ENCODE measurements at regions not wholly inside any gene's neighbourhood (a gene's known extent, or its start where the extent isn't known, plus 50 kb on each side); places are given as distances from the start of the nearest gene placed in this dataset.

- peak; percentile 93 for DNase-seq
Measured at GRCh38 chr5:86880785-86881492, 263.2 kb downstream of the COX7C start.

DNA sequence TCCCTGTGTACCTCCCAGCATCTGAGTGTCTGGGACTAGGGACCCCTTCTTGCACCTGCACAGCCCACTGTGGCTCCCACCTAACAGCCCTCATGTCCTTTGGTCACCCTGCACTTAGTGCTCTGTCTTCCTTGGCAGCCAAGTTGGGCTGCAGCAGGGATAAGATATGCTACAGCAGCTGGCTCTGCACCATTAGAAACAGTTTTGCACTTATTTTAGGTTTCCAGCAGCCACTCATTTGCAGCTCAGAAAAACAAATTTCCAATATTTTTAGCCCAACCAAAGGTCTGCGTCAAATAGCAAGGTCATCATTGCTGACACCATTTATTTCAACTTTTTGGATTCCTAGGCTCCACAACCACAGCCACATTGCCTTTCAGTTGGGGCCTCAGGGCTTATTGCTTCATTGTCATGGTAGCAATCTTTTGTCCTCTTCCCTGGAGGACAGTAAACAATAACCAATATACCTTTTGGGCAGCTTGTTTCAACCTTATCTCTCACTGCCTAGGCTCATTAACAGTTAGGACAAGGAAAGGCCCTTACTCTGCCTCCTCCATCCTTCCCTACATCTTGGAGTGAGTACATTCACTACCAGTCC is 263.9 kb downstream of the COX7C start:
- no peak for DNase-seq

- DNase-seq: no peak
Measured at GRCh38 chr5:86884608-86885007, 266.9 kb downstream of the COX7C start.

- no peak for DNase-seq
Measured at GRCh38 chr5:86885011-86885410, 267.3 kb downstream of the COX7C start.

- no peak for DNase-seq
Measured at GRCh38 chr5:86885489-86886230, 267.9 kb downstream of the COX7C start.

DNA sequence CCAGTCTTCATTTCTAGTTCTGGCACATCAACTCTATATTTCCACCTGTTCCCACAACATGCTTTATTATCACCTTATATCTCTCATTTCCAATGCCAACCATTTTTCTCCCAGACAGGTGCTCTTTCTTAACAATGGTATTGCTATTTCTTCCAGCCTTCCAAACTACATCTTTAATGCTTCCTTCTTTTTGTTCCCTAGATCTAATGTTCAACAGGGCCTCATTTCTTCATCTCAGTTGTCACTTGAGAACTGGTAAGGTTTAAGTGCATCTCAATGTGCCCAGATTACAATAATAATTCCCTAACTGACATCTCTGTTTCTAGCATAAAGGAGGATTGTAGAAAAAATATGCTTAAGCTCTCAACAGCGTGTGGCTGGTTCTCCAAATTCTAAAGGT is 272.6 kb downstream of the COX7C start:
- DNase-seq: no peak

- DNase-seq: no peak
Measured at GRCh38 chr5:86894056-86894455, 276.3 kb downstream of the COX7C start.

- DNase-seq: no peak
Measured at GRCh38 chr5:86896916-86897315, 279.2 kb downstream of the COX7C start.

DNA sequence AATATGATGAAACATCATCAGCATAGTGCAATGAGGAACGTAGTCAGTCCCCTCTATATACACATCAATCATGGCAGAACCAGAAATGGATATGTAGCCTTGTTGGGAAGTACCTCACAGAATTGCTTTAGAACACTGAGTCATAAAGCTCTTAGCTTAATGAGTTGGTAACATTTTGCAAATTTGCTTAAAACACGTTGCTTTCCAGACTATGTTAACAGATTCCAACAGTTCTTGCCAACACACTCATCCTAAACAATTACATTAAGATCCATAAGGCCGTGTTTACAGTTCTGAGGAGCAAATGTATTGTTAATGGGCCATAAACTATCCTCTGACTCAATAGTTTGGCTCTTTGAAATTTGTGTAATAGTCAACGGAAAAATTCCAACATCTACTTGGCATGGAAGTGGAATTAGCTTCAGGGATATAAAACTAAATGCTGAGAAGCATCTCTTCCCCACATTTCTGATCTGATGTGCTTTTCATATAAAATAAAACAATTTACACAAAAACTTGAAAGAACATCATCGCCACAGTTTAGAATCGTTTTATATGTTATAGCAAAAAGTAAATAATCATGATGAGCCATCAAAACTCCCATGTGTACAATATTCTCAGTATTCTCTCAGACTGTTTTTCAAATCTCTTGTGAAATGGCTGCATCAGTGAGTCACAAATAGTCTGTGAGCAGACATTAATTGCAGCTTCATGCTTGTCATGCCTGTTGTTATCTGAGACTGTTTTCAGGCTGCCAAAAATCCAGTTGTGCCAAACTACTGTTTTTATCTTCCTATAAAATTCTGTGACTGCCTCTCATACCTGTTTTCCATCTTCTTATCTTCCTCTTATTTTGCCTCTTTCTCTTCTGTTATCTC is 291.9 kb downstream of the COX7C start:
- DNase-seq: no peak

DNA sequence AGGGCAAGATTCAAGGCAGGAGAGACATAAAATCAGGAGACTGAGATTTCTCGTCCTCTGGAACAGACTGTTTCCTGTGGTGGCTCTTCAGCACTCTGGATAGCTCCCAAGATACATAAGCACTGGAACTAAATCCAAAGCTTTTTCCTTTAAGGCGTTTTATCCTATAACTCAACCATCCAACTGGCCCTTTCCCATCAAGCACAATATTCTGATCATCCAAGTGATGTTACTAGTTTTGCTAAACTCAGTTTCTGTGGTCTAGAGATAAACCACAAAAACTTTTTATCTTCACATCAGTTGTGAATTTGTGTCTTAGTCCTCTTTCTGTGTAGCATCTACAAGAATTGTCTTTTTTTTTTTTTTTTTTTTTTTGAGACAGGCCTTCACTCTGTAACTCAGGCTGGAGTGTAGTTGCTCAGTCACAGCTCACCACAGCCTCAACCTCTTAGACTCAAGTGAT is 299.4 kb downstream of the COX7C start:
- DNase-seq: peak; percentile 27

DNA sequence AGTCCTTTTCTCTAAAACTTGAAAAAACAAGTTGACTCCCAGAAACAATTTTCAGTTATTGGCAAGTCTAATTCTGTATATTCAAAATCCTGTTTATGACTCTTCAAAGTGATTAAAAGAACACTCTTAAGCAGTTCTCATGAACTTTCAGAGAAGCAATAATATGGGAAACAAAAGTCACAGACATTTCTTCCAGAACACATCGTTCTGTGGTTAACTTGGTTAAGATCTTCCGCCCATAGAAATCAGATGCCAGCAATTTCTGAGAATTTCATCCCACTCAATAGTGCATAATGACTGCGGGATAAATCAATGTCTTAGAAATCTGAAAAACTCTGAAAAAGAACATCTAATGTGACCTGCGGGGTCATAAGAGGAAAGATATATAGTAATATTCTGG is 300.5 kb downstream of the COX7C start:
- no peak for DNase-seq

DNA sequence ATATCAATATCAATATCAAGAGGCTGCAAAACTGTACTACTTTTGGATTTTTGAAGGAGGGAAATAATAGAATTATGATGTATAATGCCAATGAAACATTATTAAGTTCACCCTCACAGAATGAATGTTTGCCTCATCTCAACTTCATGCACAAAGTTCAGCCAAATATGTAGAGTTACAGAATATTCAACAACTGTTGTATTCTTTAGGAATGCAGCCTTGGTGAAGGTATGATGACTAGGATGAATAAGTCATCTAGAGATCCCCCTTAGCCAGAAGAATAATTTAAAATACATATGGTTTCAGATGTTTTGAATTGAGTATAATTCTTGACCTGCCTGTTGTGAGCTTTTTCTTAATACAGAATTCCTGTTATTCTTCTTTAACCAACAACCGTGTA is 308.3 kb downstream of the COX7C start:
- no peak for DNase-seq

DNA sequence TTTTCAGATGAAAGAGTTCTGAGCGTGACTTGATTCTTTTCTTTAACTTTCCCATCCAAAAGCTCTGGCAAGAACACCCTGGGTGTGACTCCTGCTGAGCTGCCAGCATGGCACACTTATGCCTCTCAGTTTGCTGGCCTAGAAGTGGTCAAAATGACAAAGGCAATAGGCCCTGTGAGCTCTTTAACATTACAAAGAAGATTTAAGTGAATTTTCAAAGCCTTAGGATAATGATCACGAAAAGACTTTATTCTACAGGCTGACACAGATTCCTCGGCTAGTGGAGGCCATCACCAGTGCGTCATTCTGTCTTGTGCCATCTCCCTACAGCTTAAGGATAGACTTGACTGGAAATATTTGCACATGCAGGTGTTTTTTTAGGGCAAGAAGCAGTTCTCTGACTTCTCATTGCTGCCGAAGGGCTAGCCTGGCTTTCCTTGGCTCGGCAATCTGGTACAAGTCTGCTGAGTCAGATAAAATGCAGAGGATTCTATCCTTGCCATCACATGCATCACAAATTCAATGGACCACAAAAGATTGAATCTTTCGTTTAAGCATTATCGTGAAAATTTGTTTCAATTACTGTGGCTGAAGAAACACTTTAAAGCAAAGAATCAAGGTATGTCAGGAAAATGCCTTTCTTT is 311.5 kb downstream of the COX7C start:
- DNase-seq: no peak

GRCh38 chr5:86951761-86952160 is 315.9 kb upstream of the RASA1 start:
- DNase-seq: no peak

- DNase-seq: peak; percentile 44
Measured at GRCh38 chr5:86964889-86965288, 302.8 kb upstream of the RASA1 start.

DNA sequence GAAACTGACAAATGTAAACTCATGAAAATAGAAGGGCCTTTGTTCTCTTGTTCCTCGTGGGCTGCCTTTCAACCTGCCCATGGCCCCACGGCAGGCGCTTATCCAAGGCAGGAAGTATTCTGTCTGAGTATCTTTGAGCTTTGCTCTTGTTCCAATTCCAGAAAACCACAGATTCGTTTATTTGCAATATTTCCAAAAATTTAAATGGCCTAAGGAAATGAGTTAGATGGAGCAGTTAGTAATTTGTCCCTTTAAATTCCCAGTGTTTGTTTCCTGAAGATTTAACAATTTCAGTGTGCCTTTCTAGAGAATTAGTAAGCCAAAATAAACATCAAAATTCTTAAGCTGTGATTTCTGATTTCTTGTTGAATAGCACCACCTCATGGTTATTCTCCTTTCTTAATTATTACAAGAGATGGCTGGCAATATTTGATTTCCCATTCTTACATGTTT is 299.4 kb upstream of the RASA1 start:
- peak; percentile 77 for DNase-seq

GRCh38 chr5:86970361-86970760 is 297.3 kb upstream of the RASA1 start:
- no peak for DNase-seq

DNA sequence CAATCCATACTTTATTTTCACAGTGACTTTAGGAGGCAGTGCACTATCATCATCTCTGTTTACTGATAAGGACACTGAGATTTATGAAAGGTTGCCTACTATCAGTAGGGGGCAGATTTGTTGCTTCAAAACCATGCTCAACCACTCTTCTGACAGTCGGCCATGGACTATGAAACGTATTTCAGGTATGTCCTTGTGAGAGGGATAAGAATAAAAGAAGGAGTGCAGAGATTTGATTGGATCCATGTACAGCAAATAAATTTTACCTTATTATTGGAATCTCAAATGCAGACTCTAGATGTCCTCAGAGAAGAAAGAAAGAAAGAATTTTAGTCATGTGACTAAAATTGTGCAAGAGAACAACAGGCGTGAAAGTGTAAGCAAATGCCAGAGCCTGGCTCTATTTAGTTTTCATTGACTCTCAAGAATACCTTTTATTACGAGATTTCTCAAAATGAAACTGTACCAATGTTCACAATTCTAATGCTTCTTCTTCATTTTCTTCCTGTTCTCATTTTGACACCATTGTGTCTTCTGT is 296.6 kb upstream of the RASA1 start:
- peak; percentile 40 for DNase-seq

- DNase-seq: no peak
Measured at GRCh38 chr5:86974955-86975354, 292.7 kb upstream of the RASA1 start.

GRCh38 chr5:86977190-86977589 is 290.5 kb upstream of the RASA1 start:
- no peak for DNase-seq

- no peak for DNase-seq
Measured at GRCh38 chr5:86977808-86978207, 289.9 kb upstream of the RASA1 start.

DNA sequence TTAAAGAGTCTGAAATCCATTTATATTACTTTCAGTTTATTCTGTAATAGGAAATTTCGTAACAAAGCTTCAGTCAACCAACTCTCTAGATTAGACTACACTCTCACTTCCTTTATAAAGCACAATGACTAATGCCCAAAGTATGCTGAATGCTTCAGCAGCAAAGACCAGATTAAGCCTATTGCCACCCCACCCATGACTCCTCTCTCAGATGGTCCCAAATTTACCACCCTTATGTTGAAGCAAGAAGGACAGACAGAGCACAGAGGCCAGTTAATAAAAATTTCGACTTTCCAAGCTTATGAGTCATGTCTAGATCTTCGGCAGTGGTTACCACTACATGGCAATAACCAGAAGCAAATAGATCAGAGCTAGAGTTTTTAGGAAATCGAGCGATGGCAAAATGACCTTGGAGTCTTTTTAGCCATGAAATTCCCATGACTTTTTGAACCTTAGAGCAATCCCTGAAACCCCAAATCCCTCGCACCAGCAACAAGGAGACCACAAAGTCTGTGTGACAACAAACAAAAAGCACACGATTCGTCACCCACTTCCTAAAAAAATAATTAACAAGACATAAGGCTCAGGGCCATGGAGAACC is 287.8 kb upstream of the RASA1 start:
- DNase-seq: no peak

Data from DMS53 (cell line).